ENCODE measurements at regions not wholly inside any gene's neighbourhood (a gene's known extent, or its start where the extent isn't known, plus 50 kb on each side); places are given as distances from the start of the nearest gene placed in this dataset.

DNA sequence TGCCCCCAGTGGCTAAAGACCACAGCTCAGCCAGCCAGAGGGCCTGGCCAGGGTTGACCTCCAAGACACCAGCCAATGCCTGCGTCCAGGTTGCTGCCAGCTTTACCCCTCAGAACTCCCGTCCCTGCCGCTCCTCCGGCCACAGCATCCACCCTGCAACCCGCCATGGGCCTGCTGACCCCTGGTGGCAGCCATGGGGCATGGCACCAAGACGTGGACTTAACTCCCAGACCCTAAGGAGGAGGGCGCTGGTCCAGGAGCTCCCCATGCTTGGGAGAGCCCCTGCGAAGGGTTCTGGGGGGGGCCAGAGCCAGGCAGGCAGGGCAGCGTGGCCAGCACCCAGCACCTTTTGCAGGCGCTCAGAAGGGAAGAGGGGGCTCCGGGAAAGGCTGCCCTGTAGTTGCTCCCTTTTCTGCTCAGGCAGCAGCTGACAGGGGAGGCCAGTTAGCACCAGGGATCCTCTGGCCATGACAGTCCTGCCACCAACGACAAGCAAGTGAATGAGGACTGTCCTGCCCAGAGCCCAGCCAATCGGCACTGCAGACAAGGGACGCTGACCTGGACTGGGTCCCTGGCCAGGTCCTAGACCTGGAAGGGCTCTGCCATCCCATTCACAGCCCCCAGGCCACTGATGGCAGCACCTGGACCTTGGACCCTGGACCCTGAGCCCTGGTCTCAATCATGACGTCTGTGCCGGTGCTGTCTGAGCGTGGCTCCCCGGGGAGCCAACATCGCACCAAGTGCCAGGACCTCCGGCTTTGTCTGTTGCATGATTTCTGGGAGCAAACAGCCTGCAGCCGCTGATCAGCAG, 246.2 kb downstream of the NPHP4 start:
- TF ChIP-seq, protein P1, sequence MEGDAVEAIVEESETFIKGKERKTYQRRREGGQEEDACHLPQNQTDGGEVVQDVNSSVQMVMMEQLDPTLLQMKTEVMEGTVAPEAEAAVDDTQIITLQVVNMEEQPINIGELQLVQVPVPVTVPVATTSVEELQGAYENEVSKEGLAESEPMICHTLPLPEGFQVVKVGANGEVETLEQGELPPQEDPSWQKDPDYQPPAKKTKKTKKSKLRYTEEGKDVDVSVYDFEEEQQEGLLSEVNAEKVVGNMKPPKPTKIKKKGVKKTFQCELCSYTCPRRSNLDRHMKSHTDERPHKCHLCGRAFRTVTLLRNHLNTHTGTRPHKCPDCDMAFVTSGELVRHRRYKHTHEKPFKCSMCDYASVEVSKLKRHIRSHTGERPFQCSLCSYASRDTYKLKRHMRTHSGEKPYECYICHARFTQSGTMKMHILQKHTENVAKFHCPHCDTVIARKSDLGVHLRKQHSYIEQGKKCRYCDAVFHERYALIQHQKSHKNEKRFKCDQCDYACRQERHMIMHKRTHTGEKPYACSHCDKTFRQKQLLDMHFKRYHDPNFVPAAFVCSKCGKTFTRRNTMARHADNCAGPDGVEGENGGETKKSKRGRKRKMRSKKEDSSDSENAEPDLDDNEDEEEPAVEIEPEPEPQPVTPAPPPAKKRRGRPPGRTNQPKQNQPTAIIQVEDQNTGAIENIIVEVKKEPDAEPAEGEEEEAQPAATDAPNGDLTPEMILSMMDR (conservative IDR thresholded peaks at IDR 0.05 in 1 of 2, IDR thresholded peaks at IDR 0.05 in 1 of 2; ENCODE audit: low read depth in 1 of 2, low read length in 2 of 2): peak; percentile 55 to 86
- no peak for TF ChIP-seq EZH2 (IDR thresholded peaks at IDR 0.05; ENCODE audit: low read length, missing control alignments)

All from fibroblast of lung (primary cell).